HG03354 (cell line): ENCODE measurements at regions not wholly inside any gene's neighbourhood (a gene's known extent, or its start where the extent isn't known, plus 50 kb on each side); places are given as distances from the start of the nearest gene placed in this dataset.
"Not testable (repeated sequence)": the region's sequence is repeated elsewhere in the genome, so short reads cannot be mapped to it uniquely, and the experiment has no call there.

Source experiments
- ATAC-seq: cut with Tn5 transposase; IDR thresholded peaks from one replicate; pipeline ENCODE4 v1.9.1; 2021; ENCODE audit warnings: mild to moderate bottlenecking; ENCODE audit not compliant: unreplicated experiment, poor library complexity, severe bottlenecking

- ATAC-seq: no peak
Observed at GRCh38 chr11:122024278-122024677, 91.7 kb downstream of the BLID start.

GRCh38 chr11:122023614-122024250, 92.3 kb downstream of the BLID start:
- no peak for ATAC-seq

GRCh38 chr11:122022646-122023045, 93.4 kb downstream of the BLID start:
- no peak for ATAC-seq

- no peak for ATAC-seq
Observed at GRCh38 chr11:122020902-122021301, 95.1 kb downstream of the BLID start.

- no peak for ATAC-seq
Observed at GRCh38 chr11:122019908-122020694, 95.9 kb downstream of the BLID start.

- no peak for ATAC-seq
Observed at GRCh38 chr11:122007601-122008071, 108.4 kb downstream of the BLID start.

GRCh38 chr11:122004446-122004845, 111.6 kb downstream of the BLID start:
- ATAC-seq: no peak

- ATAC-seq: no peak
Observed at GRCh38 chr11:122002926-122003325, 113.1 kb downstream of the BLID start.

- no peak for ATAC-seq
Observed at GRCh38 chr11:122002047-122002446, 114.0 kb downstream of the BLID start.

- ATAC-seq: no peak
Observed at GRCh38 chr11:121999651-122000050, 116.4 kb downstream of the BLID start.

GRCh38 chr11:121996574-121996973, 119.4 kb downstream of the BLID start:
- no peak for ATAC-seq

GRCh38 chr11:121983901-121984300, 132.1 kb downstream of the BLID start:
- ATAC-seq: no peak

- ATAC-seq: not testable (repeated sequence)
Observed at GRCh38 chr11:121977914-121978313, 138.1 kb downstream of the BLID start.

GRCh38 chr11:121968638-121969037, 147.4 kb downstream of the BLID start:
- no peak for ATAC-seq

- ATAC-seq: no peak
Observed at GRCh38 chr11:121967131-121967704, 148.8 kb downstream of the BLID start.

- ATAC-seq: no peak
Observed at GRCh38 chr11:121965330-121965729, 150.7 kb downstream of the BLID start.

- no peak for ATAC-seq
Observed at GRCh38 chr11:121964591-121964990, 151.4 kb downstream of the BLID start.

- ATAC-seq: not testable (repeated sequence)
Observed at GRCh38 chr11:121963846-121964245, 152.2 kb downstream of the BLID start.

GRCh38 chr11:121961321-121961801, 154.7 kb downstream of the BLID start:
- ATAC-seq: no peak

GRCh38 chr11:121958971-121959325, 157.1 kb downstream of the BLID start:
- ATAC-seq: no peak
